ENCODE measurements at regions not wholly inside any gene's neighbourhood (a gene's known extent, or its start where the extent isn't known, plus 50 kb on each side); places are given as distances from the start of the nearest gene placed in this dataset.
A peak's percentile ranks its signal among the peaks of the same experiment; 100 is the strongest.
"Not testable (repeated sequence)": the region's sequence is repeated elsewhere in the genome, so short reads cannot be mapped to it uniquely, and the experiment has no call there.

DNA sequence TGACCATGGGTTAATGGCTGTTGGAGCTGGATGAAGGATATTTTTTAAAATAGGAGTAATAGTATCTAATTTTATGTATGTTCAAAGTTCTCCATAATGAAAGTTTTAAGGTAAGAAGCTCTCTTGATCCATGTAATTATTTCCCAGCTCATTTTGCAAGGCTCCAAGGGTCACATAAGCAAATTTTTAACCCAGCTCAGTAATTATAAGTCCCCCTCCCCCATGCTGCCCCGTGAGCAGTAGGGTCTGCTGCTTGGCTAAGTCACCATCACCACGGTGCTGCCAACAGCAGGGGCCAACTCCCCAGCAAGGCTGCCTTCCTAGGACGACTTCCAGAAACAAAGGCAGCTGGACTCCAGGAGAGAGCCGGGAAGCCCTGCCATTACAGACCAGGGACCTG is 340.0 kb downstream of the FBXW7 start:
- no peak overlapping the region for H3K27ac Mint-ChIP-seq
- no peaks in the 10 kb centered on the region for H3K4me1 Mint-ChIP-seq
- no peaks in the 10 kb centered on the region for H3K27me3 Mint-ChIP-seq
- no peaks in the 10 kb centered on the region for H3K36me3 Mint-ChIP-seq
- no peak for DNase-seq
- H3K9me3 Mint-ChIP-seq: peaks cover 0 to 1% of the 10 kb centered on the region in 2 donors
- H3K4me3 Mint-ChIP-seq: no peak overlapping the region
- ATAC-seq (replicated peaks): no peak

DNA sequence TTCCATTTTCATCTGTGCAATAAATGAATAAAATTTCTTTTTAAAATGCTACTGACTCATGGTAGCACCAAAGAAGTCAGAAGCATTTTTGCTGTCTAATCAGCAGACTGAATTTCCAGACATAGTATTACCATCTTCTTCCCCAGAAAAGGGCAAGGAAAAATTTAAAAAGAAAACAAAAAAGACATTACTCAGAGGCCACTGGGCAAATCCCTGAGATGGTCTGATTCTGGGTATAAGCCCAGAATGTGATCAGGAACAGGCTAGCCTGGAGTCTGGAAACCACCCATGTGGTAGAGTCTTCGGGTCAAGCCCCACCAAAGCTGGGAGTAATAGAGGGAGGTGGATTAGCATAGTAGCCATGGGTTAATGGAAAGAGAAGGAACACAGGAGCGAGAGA is 342.8 kb downstream of the FBXW7 start:
- DNase-seq (no peak), ATAC-seq (replicated peaks) (no peak)
- peaks cover 10 to 17% of the 10 kb centered on the region in 2 donors for H3K4me1 Mint-ChIP-seq
- no peaks in the 10 kb centered on the region for H3K36me3 Mint-ChIP-seq
- H3K9me3 Mint-ChIP-seq: peaks cover 0 to 1% of the 10 kb centered on the region in 2 donors
- H3K27me3 Mint-ChIP-seq: no peaks in the 10 kb centered on the region
- no peak overlapping the region for H3K4me3 Mint-ChIP-seq
- no peak overlapping the region for H3K27ac Mint-ChIP-seq

DNA sequence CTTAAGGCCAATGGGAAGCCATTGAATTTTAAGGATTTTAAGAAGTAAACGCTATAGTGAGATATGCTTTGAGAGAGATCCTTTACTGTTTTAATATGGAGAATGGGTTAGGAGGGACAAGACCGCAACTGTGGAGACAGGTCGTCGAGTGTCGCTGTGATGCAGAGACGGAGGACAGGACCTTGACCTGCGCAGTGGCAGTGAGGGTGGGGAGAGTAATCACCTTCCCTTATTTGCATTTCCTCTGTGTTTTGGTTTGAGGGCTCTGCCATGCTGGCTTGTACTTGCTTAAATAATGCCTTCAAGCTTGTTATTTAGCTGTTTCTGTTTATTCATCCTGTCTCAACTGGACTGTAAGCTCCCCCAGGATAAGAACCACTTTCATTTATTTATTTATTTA is 345.0 kb downstream of the FBXW7 start:
- no peak for ATAC-seq (replicated peaks)

GRCh38 chr4:152189451-152190179 is 346.3 kb downstream of the FBXW7 start:
- peaks cover 0 to 2% of the 10 kb centered on the region in 2 donors for H3K9me3 Mint-ChIP-seq
- no peak overlapping the region for H3K4me3 Mint-ChIP-seq
- peak; percentile 53 to 66 for ATAC-seq (replicated peaks)
- peaks cover 14 to 17% of the 10 kb centered on the region in 2 donors for H3K4me1 Mint-ChIP-seq
- H3K27ac Mint-ChIP-seq: no peak overlapping the region
- H3K27me3 Mint-ChIP-seq: peaks cover 0 to 5% of the 10 kb centered on the region in 2 donors
- no peak for DNase-seq
- no peaks in the 10 kb centered on the region for H3K36me3 Mint-ChIP-seq

More for the DNA sequence above, 345.0 kb downstream of the FBXW7 start:
- no peaks in the 10 kb centered on the region for H3K36me3 Mint-ChIP-seq
- peaks cover 12 to 17% of the 10 kb centered on the region in 2 donors for H3K4me1 Mint-ChIP-seq
- no peaks in the 10 kb centered on the region for H3K9me3 Mint-ChIP-seq
- no peak overlapping the region for H3K27ac Mint-ChIP-seq
- H3K27me3 Mint-ChIP-seq: peaks cover 0 to 3% of the 10 kb centered on the region in 2 donors
- no peak overlapping the region for H3K4me3 Mint-ChIP-seq
- DNase-seq: no peak

DNA sequence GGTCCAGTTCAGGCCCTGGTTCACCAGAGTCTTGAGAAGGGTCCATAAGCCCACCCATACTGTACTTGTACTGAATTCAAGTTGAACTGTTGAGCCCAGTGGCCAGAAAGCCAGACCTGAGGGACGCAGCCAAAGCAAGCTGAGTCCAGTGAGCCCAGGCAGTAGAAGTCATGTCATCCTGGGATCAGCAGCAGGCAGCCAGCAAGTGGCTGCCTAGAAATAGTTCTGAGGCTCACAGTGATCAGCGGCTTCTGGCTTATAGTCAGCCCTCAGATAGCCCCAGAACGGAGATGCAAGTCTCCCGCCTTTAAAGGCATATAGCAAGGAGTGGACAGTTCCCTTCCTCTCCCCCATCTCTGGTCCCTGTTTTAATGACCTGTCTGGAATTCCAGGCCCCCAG is 347.1 kb downstream of the FBXW7 start:
- ATAC-seq (replicated peaks) (no peak), DNase-seq (no peak)
- Mint-ChIP-seq H3K9me3 (peaks cover 0 to 2% of the 10 kb centered on the region in 2 donors), H3K36me3 (no peaks in the 10 kb centered on the region), H3K27ac (no peak overlapping the region), H3K4me3 (no peak overlapping the region), H3K27me3 (peaks cover 0 to 5% of the 10 kb centered on the region in 2 donors), H3K4me1 (peaks cover 14 to 17% of the 10 kb centered on the region in 2 donors)

DNA sequence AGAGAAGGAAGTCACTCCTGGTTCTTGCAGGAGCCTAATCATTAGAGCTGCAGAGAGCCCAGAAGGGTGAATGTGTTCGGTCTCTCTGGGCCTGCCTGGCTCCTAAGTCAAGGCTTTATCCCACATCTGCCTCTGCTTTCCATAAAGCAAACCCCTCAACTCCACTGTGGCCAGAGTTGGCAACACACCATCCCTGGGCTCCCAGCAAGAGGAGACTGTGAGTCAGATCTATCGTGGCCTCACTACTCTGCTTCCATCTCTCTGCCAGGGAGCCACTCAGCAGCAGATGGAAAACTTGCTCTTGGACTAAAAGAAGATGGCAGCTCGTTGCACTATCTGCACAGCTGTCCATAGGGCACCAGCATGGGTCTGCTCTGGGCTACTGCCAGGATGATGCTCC is 348.2 kb downstream of the FBXW7 start:
- no peak for DNase-seq
- Mint-ChIP-seq H3K4me3 (no peak overlapping the region), H3K27ac (no peak overlapping the region), H3K36me3 (no peaks in the 10 kb centered on the region), H3K9me3 (peaks cover 0 to 2% of the 10 kb centered on the region in 2 donors), H3K27me3 (peaks cover 0 to 5% of the 10 kb centered on the region in 2 donors), H3K4me1 (peaks cover 16 to 24% of the 10 kb centered on the region in 2 donors)
- ATAC-seq (replicated peaks): no peak

GRCh38 chr4:152185786-152186550 is 349.9 kb downstream of the FBXW7 start:
- Mint-ChIP-seq H3K27ac (no peak overlapping the region), H3K4me1 (peaks cover 16 to 24% of the 10 kb centered on the region in 2 donors), H3K36me3 (no peaks in the 10 kb centered on the region), H3K4me3 (no peak overlapping the region), H3K9me3 (peaks cover 0 to 2% of the 10 kb centered on the region in 2 donors), H3K27me3 (peaks cover 0 to 5% of the 10 kb centered on the region in 2 donors)
- no peak for ATAC-seq (replicated peaks)
- no peak for DNase-seq

DNA sequence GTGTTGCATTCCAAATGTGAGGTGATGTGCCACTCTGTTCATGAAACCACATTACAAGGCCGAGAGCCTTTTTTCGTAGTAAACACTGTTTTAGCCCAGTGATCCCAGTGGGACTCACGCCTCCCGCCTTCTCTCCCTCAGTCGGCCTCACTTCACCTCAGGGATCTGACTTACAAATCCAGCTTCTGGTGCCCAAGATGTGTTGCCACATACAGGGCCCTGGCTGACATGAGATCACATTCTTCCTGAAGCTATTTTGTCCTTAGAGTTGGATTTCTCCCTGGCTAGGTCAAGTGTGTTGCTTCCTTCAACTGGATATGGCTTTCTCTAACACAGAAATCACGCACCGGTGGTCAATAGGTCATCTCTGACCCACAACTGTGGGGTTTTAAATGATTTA is 354.7 kb downstream of the FBXW7 start:
- H3K4me1 Mint-ChIP-seq: peaks cover 6 to 8% of the 10 kb centered on the region in 2 donors
- H3K27ac Mint-ChIP-seq: no peak overlapping the region
- ATAC-seq (replicated peaks) (no peak), DNase-seq (no peak)
- H3K9me3 Mint-ChIP-seq: peaks cover 0 to 2% of the 10 kb centered on the region in 2 donors
- no peaks in the 10 kb centered on the region for H3K36me3 Mint-ChIP-seq
- H3K27me3 Mint-ChIP-seq: peaks cover 0 to 5% of the 10 kb centered on the region in 2 donors
- no peak overlapping the region for H3K4me3 Mint-ChIP-seq

GRCh38 chr4:152180369-152180768 is 355.5 kb downstream of the FBXW7 start:
- Mint-ChIP-seq H3K9me3 (peaks cover 0 to 2% of the 10 kb centered on the region in 2 donors), H3K4me3 (no peak overlapping the region), H3K4me1 (peaks cover 2 to 8% of the 10 kb centered on the region in 2 donors), H3K27ac (no peak overlapping the region), H3K36me3 (no peaks in the 10 kb centered on the region), H3K27me3 (no peaks in the 10 kb centered on the region)
- ATAC-seq (replicated peaks) (no peak), DNase-seq (no peak)

DNA sequence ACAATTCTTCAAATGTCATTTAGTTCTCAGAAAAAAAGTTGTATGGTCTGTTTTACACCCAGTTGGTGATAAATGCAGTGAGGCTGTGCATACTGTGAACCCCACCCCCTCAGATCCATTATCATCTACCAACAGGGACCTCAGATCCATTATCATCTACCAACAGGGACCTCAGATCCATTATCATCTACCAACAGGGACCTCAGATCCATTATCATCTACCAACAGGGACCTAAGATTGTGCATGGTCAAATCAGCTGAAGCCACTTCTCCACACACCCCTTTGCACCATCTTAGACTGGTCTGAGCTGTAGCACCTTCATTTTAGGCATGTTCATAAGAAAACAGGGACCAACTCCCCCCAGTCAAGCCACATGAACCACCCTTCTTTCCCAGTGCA is 358.4 kb downstream of the FBXW7 start:
- ATAC-seq (replicated peaks); H3K4me1 Mint-ChIP-seq; H3K4me3 Mint-ChIP-seq; H3K36me3 Mint-ChIP-seq; H3K27me3 Mint-ChIP-seq; H3K9me3 Mint-ChIP-seq; DNase-seq; H3K27ac Mint-ChIP-seq: not testable (repeated sequence)

- Mint-ChIP-seq H3K4me3 (no peak overlapping the region), H3K36me3 (no peaks in the 10 kb centered on the region), H3K27me3 (no peaks in the 10 kb centered on the region), H3K27ac (no peak overlapping the region), H3K4me1 (no peaks in the 10 kb centered on the region), H3K9me3 (no peaks in the 10 kb centered on the region)
- DNase-seq (no peak), ATAC-seq (replicated peaks) (no peak)
Measured at GRCh38 chr4:152176627-152177214, 359.2 kb downstream of the FBXW7 start.

DNA sequence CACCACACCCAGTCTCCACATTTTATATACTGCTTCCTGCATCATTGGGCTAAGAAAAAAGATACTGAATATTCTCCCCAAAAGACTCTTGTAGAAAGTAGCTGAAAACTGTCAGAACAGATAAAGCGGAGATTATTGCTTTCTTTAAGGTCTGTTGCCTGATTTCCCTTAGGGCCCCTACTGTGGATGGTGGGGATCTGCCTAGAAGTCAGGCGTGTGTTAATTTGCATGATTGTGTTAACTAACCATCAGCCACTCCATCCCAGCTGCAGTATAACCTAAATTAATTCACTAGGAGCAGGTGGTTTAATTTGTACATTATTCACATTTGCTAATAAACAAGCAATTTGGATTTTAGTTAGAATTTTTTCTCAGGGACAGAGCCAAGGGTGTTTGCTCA is 360.3 kb downstream of the FBXW7 start:
- Mint-ChIP-seq H3K9me3 (no peaks in the 10 kb centered on the region), H3K4me1 (no peaks in the 10 kb centered on the region), H3K27ac (no peak overlapping the region), H3K27me3 (no peaks in the 10 kb centered on the region), H3K36me3 (no peaks in the 10 kb centered on the region), H3K4me3 (no peak overlapping the region)
- ATAC-seq (replicated peaks): no peak
- DNase-seq: no peak

DNA sequence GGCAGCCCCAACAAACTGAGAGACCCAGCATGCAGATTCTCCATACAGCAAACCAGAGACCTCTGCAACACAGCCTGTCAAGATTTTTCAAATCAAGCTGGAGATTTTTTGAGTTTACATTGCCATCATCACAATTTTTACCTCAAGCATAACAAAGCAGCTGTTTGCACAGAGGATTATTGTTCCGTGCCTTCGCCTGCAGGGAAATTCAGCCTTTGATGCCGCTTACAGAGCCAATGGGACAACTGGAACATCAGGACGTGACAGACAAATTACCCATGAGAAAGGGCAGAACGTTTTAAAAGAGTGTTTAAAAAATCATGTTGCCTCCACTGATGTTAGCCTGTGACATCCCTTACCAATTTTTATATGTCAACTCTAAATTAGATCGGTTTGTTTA is 363.7 kb downstream of the FBXW7 start:
- no peak overlapping the region for H3K27ac Mint-ChIP-seq
- H3K4me3 Mint-ChIP-seq: no peak overlapping the region
- H3K27me3 Mint-ChIP-seq: peaks cover 0 to 4% of the 10 kb centered on the region in 2 donors

GRCh38 chr4:152171556-152171955 is 364.3 kb downstream of the FBXW7 start:
- peaks cover 2 to 4% of the 10 kb centered on the region in 2 donors for H3K27me3 Mint-ChIP-seq
- ATAC-seq (replicated peaks) (no peak), DNase-seq (no peak)
- H3K4me1 Mint-ChIP-seq: no peaks in the 10 kb centered on the region
- H3K27ac Mint-ChIP-seq: no peak overlapping the region
- no peak overlapping the region for H3K4me3 Mint-ChIP-seq
- no peaks in the 10 kb centered on the region for H3K36me3 Mint-ChIP-seq
- no peaks in the 10 kb centered on the region for H3K9me3 Mint-ChIP-seq

More for the DNA sequence above, 363.7 kb downstream of the FBXW7 start:
- H3K4me1 Mint-ChIP-seq: no peaks in the 10 kb centered on the region
- H3K9me3 Mint-ChIP-seq: no peaks in the 10 kb centered on the region
- no peaks in the 10 kb centered on the region for H3K36me3 Mint-ChIP-seq
- DNase-seq: no peak
- no peak for ATAC-seq (replicated peaks)

Measured in stimulated activated naive B cell treated with anti-CD40 and anti-IgM and Interleukin-4, amounts not matched to agents 10 μg/mL and 1 μg/mL and 100 μg/mL, for 72 hours (primary cell).